ENCODE measurements at regions not wholly inside any gene's neighbourhood (a gene's known extent, or its start where the extent isn't known, plus 50 kb on each side); places are given as distances from the start of the nearest gene placed in this dataset.

DNA sequence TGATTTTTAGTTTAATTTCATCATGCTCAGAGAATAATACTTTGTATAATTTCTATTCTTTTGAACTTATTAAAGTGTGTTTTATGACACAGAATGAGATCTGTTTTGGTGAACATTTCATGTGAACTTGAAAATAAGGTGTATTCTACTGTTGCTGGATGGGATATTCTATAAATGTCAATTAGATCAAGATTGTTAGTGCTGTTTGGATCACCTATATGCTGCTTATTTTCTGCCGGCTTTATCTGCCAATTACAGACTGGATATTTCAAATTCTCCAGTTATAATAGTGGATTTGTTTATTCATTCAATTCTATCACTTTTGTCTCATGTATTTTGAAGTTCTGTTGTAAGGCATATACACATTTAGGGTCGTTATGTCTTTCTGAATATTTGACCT, 720.7 kb upstream of the RIOK2 start:
- no peak for TF ChIP-seq EZH2 (IDR thresholded peaks at IDR 0.05; ENCODE audit: borderline replicate concordance, low read length)
- TF ChIP-seq, protein P1, sequence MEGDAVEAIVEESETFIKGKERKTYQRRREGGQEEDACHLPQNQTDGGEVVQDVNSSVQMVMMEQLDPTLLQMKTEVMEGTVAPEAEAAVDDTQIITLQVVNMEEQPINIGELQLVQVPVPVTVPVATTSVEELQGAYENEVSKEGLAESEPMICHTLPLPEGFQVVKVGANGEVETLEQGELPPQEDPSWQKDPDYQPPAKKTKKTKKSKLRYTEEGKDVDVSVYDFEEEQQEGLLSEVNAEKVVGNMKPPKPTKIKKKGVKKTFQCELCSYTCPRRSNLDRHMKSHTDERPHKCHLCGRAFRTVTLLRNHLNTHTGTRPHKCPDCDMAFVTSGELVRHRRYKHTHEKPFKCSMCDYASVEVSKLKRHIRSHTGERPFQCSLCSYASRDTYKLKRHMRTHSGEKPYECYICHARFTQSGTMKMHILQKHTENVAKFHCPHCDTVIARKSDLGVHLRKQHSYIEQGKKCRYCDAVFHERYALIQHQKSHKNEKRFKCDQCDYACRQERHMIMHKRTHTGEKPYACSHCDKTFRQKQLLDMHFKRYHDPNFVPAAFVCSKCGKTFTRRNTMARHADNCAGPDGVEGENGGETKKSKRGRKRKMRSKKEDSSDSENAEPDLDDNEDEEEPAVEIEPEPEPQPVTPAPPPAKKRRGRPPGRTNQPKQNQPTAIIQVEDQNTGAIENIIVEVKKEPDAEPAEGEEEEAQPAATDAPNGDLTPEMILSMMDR (IDR thresholded peaks at IDR 0.05; ENCODE audit: low read length): no peak

All from OCI-LY1 (cell line).